GM21390 (cell line): ENCODE measurements at regions not wholly inside any gene's neighbourhood (a gene's known extent, or its start where the extent isn't known, plus 50 kb on each side); places are given as distances from the start of the nearest gene placed in this dataset.
A peak's percentile ranks its signal among the peaks of the same experiment; 100 is the strongest.

Experiments used
- ATAC-seq: cut with Tn5 transposase; IDR thresholded peaks from one replicate; pipeline ENCODE4 v1.9.1; 2021; ENCODE audit not compliant: unreplicated experiment

GRCh38 chr7:18081617-18082016 is 54.0 kb upstream of the PRPS1L1 start:
- no peak for ATAC-seq

- no peak for ATAC-seq
Observed at GRCh38 chr7:18082169-18082568, 54.5 kb upstream of the PRPS1L1 start.

- no peak for ATAC-seq
Observed at GRCh38 chr7:18086165-18087025, 58.7 kb upstream of the PRPS1L1 start.

GRCh38 chr7:18087026-18087686 is 59.5 kb upstream of the PRPS1L1 start:
- no peak for ATAC-seq

- ATAC-seq, result no peak
Observed at GRCh38 chr7:18087687-18088078, 60.0 kb upstream of the PRPS1L1 start.

GRCh38 chr7:18096087-18096486 is 68.4 kb upstream of the PRPS1L1 start:
- ATAC-seq, result no peak

- ATAC-seq, result no peak
Observed at GRCh38 chr7:18102576-18102975, 74.9 kb upstream of the PRPS1L1 start.

- ATAC-seq, result no peak
Observed at GRCh38 chr7:18103436-18104218, 76.0 kb upstream of the PRPS1L1 start.

GRCh38 chr7:18109762-18110161 is 82.1 kb upstream of the PRPS1L1 start:
- ATAC-seq, result no peak

GRCh38 chr7:18116661-18117060 is 89.0 kb upstream of the PRPS1L1 start:
- ATAC-seq, result no peak

GRCh38 chr7:18117482-18117881 is 89.8 kb upstream of the PRPS1L1 start:
- ATAC-seq, result no peak

GRCh38 chr7:18119985-18120384 is 92.3 kb upstream of the PRPS1L1 start:
- ATAC-seq, result no peak

- ATAC-seq, result no peak
Observed at GRCh38 chr7:18123508-18124239, 96.0 kb upstream of the PRPS1L1 start.

- ATAC-seq, result no peak
Observed at GRCh38 chr7:18125476-18125875, 97.8 kb upstream of the PRPS1L1 start.

- no peak for ATAC-seq
Observed at GRCh38 chr7:18126281-18126680, 98.6 kb upstream of the PRPS1L1 start.

- no peak for ATAC-seq
Observed at GRCh38 chr7:18128846-18129245, 101.2 kb upstream of the PRPS1L1 start.

- ATAC-seq, result no peak
Observed at GRCh38 chr7:18132811-18133210, 105.2 kb upstream of the PRPS1L1 start.

- no peak for ATAC-seq
Observed at GRCh38 chr7:18133921-18134320, 106.3 kb upstream of the PRPS1L1 start.

GRCh38 chr7:18140943-18141342 is 113.3 kb upstream of the PRPS1L1 start:
- no peak for ATAC-seq

GRCh38 chr7:18144166-18144565 is 116.5 kb upstream of the PRPS1L1 start:
- ATAC-seq, result peak; percentile 62

- no peak for ATAC-seq
Observed at GRCh38 chr7:18145160-18145559, 117.5 kb upstream of the PRPS1L1 start.
